GM19463 (cell line): ENCODE measurements at regions not wholly inside any gene's neighbourhood (a gene's known extent, or its start where the extent isn't known, plus 50 kb on each side); places are given as distances from the start of the nearest gene placed in this dataset.
A peak's percentile ranks its signal among the peaks of the same experiment; 100 is the strongest.

Experiments
- ATAC-seq: cut with Tn5 transposase; IDR thresholded peaks from one replicate; pipeline ENCODE4 v1.9.1; 2021; ENCODE audit warnings: mild to moderate bottlenecking, moderate library complexity; ENCODE audit not compliant: unreplicated experiment

DNA sequence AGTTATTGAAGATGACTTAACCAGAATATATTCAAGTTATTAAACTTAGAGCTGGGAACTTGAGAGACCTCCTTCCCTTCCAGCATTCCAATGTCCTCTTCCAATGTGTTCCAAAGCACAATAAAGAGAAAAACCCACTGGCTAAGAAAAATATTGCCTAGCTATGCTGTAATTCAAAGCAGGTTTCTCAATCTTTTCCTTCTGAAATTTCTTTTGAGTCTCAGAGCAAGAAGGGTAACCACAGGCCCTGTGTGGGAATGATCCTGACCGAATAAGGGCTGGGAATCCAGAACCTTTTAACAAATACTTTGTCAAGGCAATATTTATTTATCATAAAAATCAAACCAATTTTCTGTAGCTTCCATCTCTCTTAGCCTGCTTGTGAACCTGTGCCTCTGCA lies 150.7 kb upstream of the SFRP2 start:
- no peak for ATAC-seq

GRCh38 chr4:153938994-153939393 lies 150.1 kb upstream of the SFRP2 start:
- no peak for ATAC-seq

- ATAC-seq = no peak
Observed at GRCh38 chr4:153937289-153937688, 148.4 kb upstream of the SFRP2 start.

DNA sequence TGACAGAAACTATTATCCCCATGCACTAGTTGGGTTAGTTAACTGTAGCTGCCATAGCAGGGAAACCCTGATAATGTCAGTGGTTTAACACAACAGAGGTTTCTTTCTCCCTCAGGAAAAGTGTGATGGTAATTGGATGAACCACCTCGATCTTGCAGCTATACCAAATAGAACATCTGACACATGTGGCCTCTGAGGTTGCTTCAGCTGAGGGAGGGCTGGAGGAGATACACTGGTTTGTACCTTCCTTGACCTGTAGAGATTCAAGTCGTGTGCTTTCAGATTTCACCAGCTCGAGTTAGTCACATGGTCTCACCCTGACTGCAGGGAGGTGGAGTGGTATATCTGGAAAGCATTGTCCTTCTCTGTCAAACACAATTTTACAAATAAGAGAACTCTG lies 147.2 kb upstream of the SFRP2 start:
- ATAC-seq = no peak

DNA sequence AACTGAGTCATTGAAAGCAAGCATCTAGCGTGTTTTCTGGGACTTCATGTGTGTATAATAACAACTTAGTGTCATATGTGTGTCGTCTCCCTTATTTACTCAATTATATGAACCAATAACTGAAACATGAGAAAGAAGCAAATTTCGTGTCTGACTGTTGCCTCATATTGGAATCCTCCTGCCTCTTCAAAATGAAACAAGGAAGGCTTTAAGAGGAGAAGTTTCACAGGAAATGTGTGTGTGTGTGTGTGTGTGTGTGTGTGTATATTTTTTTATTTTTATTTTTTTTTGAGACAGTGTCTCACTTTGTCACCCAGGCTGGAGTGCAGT lies 145.8 kb upstream of the SFRP2 start:
- ATAC-seq = no peak

GRCh38 chr4:153933915-153934687 lies 145.2 kb upstream of the SFRP2 start:
- ATAC-seq = no peak

GRCh38 chr4:153931804-153932203 lies 142.9 kb upstream of the SFRP2 start:
- no peak for ATAC-seq

DNA sequence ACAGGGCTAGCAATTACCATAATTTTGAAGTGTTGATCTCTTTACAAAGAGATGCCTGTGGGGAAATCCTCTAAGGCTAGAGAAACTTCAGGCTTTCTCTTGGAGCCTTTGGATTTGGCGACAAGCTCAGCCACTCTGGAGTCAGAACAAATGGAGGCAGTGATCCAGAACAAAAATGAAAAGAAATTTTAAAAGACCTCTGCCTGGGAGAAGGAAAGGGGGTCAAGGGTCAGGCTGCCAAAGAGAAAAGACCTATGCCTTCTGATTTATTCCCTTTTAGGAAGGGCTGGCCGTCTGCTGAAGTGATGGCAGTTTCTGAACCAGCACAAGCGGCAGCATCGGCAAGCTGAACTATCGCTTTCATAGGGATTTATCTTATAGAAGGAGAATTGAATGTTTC lies 140.8 kb upstream of the SFRP2 start:
- ATAC-seq = no peak

- ATAC-seq = no peak
Observed at GRCh38 chr4:153927451-153927850, 138.6 kb upstream of the SFRP2 start.

DNA sequence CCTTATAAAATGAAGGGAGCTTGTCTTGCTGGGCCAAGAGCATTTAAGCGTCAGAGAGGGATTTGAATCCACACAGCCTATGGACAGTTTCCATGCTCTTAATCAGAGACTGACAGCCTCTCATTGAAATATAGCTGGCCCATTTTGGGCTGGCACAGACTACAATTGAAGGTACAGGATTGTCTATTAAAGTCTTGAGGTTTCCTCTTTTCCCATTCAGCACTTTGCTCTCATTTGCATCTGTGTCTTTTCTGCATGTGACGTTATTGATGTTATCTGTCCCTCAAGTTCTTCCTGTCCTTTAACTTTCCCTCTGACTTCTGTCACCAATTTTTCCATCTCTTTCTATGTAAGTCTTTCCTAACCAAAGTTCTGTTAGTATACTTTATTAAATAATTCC lies 133.3 kb upstream of the SFRP2 start:
- no peak for ATAC-seq

DNA sequence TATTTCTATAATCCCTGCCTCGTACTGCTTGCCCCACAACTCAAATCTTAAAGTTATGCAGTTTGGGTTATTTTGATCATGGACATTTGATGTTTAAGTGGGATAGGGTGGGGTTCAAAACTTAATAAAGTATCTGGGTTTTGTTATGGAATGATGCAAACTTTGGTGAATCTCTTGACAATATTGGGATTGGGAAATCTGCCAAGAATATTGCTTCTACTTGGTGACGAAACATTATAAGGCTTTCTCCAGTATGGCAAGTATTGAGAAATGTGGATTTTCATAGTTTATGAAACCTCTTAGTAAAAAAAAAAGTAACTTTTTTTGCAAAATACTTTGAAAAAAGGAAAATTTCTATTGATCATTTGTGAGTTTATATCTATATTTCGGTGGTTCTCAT lies 130.8 kb upstream of the SFRP2 start:
- ATAC-seq = no peak

DNA sequence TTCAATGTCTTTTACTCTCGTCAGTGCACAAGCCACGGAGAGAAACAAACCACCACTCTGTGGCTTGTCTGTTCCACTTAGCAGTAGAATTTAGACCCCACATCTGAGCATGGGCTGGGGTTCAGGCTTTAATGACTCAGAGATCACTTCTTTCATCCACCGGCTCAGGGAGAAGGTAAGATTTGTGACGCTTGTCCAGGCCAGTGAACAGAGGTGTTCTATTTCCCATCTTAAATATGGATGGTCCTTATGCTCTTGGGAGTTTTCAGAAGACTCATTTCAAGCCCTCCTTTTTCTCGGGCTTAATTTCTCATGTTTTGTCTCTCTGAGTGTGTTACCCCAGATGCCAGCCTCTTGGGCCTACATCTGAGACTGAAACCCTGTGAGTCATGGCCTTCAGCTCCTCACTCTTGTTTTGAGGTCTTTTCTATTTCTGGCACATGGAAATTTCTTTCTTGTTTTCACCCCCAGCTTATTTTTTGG lies 127.4 kb upstream of the SFRP2 start:
- peak; percentile 99 for ATAC-seq

GRCh38 chr4:153912301-153912700 lies 123.4 kb upstream of the SFRP2 start:
- no peak for ATAC-seq

- no peak for ATAC-seq
Observed at GRCh38 chr4:153909672-153910071, 120.8 kb upstream of the SFRP2 start.

- no peak for ATAC-seq
Observed at GRCh38 chr4:153906231-153906630, 117.3 kb upstream of the SFRP2 start.

- no peak for ATAC-seq
Observed at GRCh38 chr4:153905231-153905630, 116.3 kb upstream of the SFRP2 start.

GRCh38 chr4:153904011-153904410 lies 115.1 kb upstream of the SFRP2 start:
- no peak for ATAC-seq

DNA sequence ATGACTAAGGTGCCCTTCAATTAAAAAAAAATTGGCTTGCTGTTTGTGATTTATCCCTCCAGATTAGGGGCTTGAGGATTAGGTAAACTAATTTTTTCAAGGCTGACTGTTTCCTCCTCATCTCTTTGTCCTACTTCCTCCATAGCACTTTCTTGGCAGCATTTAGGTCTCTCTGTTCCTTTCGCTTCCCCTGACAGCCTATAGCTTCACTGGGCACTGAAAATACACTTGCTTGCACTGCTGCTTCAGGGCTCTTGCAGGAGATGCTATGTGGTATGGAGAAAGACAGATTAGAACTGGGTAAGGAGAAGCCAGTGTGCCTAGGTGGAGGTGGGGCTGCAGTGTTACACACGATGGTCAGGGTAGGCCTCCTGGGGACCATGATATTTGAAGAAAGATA lies 112.3 kb upstream of the SFRP2 start:
- no peak for ATAC-seq

DNA sequence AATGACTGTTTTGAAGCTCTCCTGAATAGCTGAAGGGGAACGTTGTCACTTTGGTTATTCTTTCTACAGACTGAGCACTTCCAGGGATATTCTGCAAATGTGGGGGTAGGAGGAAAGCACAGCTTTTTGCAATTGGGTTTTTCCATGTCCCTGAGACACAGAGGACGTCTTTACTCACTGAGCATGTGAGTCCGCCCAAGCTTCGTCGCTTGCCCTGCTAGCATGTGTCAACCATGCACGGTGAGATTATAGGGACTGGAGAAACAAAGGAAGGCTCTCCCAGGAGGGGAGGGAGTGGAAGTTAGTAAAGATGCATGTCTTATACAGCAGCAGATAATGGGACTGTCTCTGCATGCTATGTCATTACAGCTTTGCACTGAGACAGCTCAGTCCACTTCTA lies 111.5 kb upstream of the SFRP2 start:
- no peak for ATAC-seq

GRCh38 chr4:153890761-153891160 lies 101.9 kb upstream of the SFRP2 start:
- no peak for ATAC-seq

- no peak for ATAC-seq
Observed at GRCh38 chr4:153887217-153887616, 98.3 kb upstream of the SFRP2 start.

- no peak for ATAC-seq
Observed at GRCh38 chr4:153884325-153884724, 95.4 kb upstream of the SFRP2 start.

DNA sequence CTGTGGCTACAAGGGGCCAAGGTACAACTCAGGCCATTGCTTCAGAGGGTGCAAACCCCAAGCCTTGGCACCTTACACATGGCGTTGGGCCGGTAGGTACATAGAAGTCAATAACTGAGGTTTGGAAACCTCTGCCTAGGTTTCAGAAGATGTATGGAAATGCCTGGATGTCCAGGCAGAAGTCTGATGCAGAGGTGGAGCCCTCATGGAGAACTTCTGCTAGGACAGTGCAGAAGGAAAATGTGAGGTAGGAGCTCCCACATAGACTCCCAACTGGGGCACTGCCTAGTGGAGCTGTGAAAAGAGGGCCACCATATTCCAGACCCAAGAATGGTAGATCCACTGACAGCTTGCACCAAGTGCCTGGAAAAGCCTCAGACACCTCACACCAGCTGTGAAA lies 92.1 kb upstream of the SFRP2 start:
- ATAC-seq = no peak
